ENCODE measurements at regions not wholly inside any gene's neighbourhood (a gene's known extent, or its start where the extent isn't known, plus 50 kb on each side); places are given as distances from the start of the nearest gene placed in this dataset.

- CTCF ChIA-PET = no interaction called here
- H3K27me3 ChIP-seq (replicated peaks; ENCODE audit: insufficient read depth, low read depth, low read length, poor library complexity) = peaks cover 4% of the 10 kb centered on the region
- H3K27ac ChIP-seq (ENCODE audit: low read depth, low read length, poor library complexity, severe bottlenecking) = no peak overlapping the region
- H3K36me3 ChIP-seq (ENCODE audit: insufficient read depth, low read length, poor library complexity, severe bottlenecking) = no peaks in the 10 kb centered on the region
- H3K9me3 ChIP-seq (ENCODE audit: low read depth, low read length, poor library complexity, severe bottlenecking) = no peaks in the 10 kb centered on the region
- POLR2A ChIA-PET (ENCODE audit: low non-redundant PET) = no interaction called here
- no peak overlapping the region for H3K4me3 ChIP-seq (ENCODE audit: low read depth, low read length, poor library complexity, severe bottlenecking)
- TF ChIP-seq, protein P1, sequence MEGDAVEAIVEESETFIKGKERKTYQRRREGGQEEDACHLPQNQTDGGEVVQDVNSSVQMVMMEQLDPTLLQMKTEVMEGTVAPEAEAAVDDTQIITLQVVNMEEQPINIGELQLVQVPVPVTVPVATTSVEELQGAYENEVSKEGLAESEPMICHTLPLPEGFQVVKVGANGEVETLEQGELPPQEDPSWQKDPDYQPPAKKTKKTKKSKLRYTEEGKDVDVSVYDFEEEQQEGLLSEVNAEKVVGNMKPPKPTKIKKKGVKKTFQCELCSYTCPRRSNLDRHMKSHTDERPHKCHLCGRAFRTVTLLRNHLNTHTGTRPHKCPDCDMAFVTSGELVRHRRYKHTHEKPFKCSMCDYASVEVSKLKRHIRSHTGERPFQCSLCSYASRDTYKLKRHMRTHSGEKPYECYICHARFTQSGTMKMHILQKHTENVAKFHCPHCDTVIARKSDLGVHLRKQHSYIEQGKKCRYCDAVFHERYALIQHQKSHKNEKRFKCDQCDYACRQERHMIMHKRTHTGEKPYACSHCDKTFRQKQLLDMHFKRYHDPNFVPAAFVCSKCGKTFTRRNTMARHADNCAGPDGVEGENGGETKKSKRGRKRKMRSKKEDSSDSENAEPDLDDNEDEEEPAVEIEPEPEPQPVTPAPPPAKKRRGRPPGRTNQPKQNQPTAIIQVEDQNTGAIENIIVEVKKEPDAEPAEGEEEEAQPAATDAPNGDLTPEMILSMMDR (conservative IDR thresholded peaks at IDR 0.05; ENCODE audit: low read depth, low read length) = no peak
- no peak for TF ChIP-seq EZH2 (IDR thresholded peaks at IDR 0.05; ENCODE audit: borderline replicate concordance, low read depth, low read length, poor library complexity, severe bottlenecking)
- BruUV-seq (replicated peaks) = no TSS peak
- no peaks in the 10 kb centered on the region for H3K4me1 ChIP-seq (ENCODE audit: insufficient read depth, low read length, poor library complexity, severe bottlenecking)
- DNase-seq (ENCODE audit: low spot score) = no peak
- intact Hi-C loops (cut with micrococcal nuclease; ENCODE audit: unreplicated experiment) = no loop called here
These were observed 395.8 kb upstream of the MAGEB18 start for GRCh38 chrX:25742334-25742733.

DNA sequence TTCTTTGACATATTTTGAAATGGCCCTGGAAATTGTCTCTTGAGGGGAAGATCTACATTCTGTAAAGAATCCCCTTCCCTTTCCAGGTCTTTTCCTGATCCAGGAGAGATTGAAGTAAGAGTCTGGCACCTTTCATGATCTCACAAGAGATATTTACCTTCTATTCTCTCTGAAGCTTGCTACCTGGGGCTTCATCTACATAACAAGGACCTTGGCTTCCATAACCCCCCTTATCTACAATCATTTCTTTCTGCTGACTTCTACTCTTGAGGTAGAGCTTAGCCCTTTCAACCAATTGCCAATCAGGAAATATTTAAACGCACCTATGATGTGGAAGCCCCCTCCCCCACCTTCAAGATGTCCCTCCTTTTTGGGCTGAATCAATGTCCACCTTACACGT lies 383.7 kb upstream of the MAGEB18 start:
- intact Hi-C loops (cut with micrococcal nuclease; ENCODE audit: unreplicated experiment) = no loop called here
- Histone ChIP-seq H3K36me3 (ENCODE audit: insufficient read depth, low read length, poor library complexity, severe bottlenecking) (no peaks in the 10 kb centered on the region), H3K4me1 (ENCODE audit: insufficient read depth, low read length, poor library complexity, severe bottlenecking) (no peaks in the 10 kb centered on the region), H3K4me3 (ENCODE audit: low read depth, low read length, poor library complexity, severe bottlenecking) (no peak overlapping the region), H3K9me3 (ENCODE audit: low read depth, low read length, poor library complexity, severe bottlenecking) (no peaks in the 10 kb centered on the region), H3K27me3 (replicated peaks; ENCODE audit: insufficient read depth, low read depth, low read length, poor library complexity) (peaks cover 13% of the 10 kb centered on the region), H3K27ac (ENCODE audit: low read depth, low read length, poor library complexity, severe bottlenecking) (no peak overlapping the region)
- CTCF ChIA-PET = no interaction called here
- TF ChIP-seq EZH2 (IDR thresholded peaks at IDR 0.05; ENCODE audit: borderline replicate concordance, low read depth, low read length, poor library complexity, severe bottlenecking) = no peak
- TF ChIP-seq, protein P1 (conservative IDR thresholded peaks at IDR 0.05; ENCODE audit: low read depth, low read length) = no peak
- DNase-seq (ENCODE audit: low spot score) = no peak
- POLR2A ChIA-PET (ENCODE audit: low non-redundant PET) = no interaction called here
- no TSS peak for BruUV-seq (replicated peaks)

DNA sequence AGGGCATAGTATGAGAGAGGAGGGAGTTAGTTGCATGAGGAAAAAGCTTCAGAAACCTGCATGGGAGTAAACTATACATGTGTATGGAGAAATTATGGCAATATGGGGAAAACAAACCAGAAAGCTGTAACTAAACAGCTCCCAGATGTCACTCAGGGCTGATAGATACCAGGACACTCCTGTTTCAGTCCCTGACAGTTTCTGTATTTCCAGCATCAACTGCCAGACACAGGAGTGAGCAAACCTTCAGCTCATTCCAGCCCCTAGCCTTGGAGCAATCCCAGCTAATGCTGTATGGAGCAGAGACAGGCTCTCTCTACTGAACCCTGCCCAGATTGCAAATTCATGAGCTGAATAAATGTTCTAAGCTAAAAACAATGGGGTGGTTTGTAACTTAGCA lies 382.9 kb upstream of the MAGEB18 start:
- POLR2A ChIA-PET (ENCODE audit: low non-redundant PET) = no interaction called here
- no peak for TF ChIP-seq EZH2 (IDR thresholded peaks at IDR 0.05; ENCODE audit: borderline replicate concordance, low read depth, low read length, poor library complexity, severe bottlenecking)
- TF ChIP-seq, protein P1 (conservative IDR thresholded peaks at IDR 0.05; ENCODE audit: low read depth, low read length) = no peak
- no TSS peak for BruUV-seq (replicated peaks)
- Histone ChIP-seq H3K4me1 (ENCODE audit: insufficient read depth, low read length, poor library complexity, severe bottlenecking) (no peaks in the 10 kb centered on the region), H3K27me3 (replicated peaks; ENCODE audit: insufficient read depth, low read depth, low read length, poor library complexity) (peaks cover 7% of the 10 kb centered on the region), H3K4me3 (ENCODE audit: low read depth, low read length, poor library complexity, severe bottlenecking) (no peak overlapping the region), H3K27ac (ENCODE audit: low read depth, low read length, poor library complexity, severe bottlenecking) (no peak overlapping the region), H3K9me3 (ENCODE audit: low read depth, low read length, poor library complexity, severe bottlenecking) (no peaks in the 10 kb centered on the region), H3K36me3 (ENCODE audit: insufficient read depth, low read length, poor library complexity, severe bottlenecking) (no peaks in the 10 kb centered on the region)
- intact Hi-C loops (cut with micrococcal nuclease; ENCODE audit: unreplicated experiment) = no loop called here
- CTCF ChIA-PET = no interaction called here
- DNase-seq (ENCODE audit: low spot score) = no peak
